ENCODE measurements at regions not wholly inside any gene's neighbourhood (a gene's known extent, or its start where the extent isn't known, plus 50 kb on each side); places are given as distances from the start of the nearest gene placed in this dataset.

DNA sequence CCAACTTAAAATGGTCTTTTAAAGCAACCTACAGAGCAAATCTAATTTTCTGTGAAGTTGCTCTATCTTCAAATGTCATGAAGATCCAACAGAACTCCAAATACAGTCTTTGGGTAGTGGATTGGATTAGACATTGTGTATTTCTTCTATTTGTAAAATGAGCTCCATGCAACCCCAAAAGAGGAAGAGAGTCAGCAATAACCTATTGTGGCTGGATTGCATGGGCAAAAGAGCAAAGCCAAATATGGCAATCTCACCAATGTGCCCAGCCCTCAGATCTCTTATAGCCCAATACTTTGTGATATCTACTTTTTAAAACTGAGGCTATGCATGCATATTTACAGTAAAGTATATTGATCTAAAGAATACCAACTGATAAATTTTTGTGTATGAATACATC, 146.3 kb downstream of the TXNL1 start (continued):
- TF ChIP-seq, protein P1, sequence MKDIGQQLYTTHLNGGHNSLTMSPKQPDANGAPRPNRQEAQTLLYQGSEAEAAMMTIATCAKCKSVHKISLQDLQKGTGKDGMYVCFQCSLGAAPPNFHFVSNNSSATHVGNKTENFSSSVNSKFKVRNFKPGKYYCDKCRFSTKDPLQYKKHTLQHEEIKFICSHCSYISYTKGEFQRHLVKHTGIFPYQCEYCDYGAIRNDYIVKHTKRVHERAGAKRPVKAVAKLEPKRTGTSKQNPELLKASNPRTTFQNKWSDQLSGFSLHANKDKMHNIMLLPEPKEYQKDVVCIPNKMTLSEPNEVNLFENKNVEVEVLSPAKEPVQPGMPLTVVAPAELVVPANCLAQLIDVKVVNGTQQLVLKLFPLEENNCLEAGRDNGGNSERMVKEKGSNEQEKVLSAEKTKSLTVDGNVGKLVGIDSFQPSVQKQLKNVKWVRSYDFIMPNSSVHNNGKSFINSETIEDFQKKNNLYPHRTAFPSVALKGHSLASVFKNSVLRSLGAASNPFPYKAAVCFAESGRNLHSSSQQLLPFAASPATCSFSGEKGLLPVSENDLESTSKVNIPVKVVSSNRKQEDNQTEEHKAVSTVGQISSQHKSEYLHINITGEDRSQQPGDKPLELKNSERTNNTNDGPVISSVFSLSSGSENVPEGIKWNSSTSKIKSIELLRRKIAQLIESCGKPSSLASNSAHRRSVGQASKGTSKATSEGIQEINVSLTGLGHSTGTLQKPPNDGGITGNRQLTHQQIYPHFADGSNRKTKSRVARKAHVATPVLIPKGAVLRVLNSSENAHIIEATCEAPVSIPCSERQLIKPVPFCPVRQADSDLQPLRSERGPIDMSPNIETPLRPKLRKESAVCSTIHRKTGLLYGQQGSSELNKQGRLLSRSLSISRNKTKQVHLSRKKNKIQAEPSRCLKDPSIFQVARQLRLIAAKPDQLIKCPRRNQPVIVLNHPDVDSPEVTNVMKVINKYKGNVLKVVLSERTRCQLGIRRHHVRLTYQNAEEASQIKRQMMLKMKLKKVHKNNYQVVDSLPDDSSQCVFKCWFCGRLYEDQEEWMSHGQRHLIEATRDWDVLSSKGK (CRISPR knock-in tag; IDR thresholded peaks at IDR 0.05) = no peak
- no peak for TF ChIP-seq ZNF695 (CRISPR knock-in tag; IDR thresholded peaks at IDR 0.05)
- no peak for TF ChIP-seq POU5F1 (IDR thresholded peaks at IDR 0.05; ENCODE audit: borderline replicate concordance, low read depth, low read length, partially characterized antibody)
- no peak for TF ChIP-seq RHOXF2B (CRISPR knock-in tag; conservative IDR thresholded peaks at IDR 0.05)
- TF ChIP-seq, protein P2, sequence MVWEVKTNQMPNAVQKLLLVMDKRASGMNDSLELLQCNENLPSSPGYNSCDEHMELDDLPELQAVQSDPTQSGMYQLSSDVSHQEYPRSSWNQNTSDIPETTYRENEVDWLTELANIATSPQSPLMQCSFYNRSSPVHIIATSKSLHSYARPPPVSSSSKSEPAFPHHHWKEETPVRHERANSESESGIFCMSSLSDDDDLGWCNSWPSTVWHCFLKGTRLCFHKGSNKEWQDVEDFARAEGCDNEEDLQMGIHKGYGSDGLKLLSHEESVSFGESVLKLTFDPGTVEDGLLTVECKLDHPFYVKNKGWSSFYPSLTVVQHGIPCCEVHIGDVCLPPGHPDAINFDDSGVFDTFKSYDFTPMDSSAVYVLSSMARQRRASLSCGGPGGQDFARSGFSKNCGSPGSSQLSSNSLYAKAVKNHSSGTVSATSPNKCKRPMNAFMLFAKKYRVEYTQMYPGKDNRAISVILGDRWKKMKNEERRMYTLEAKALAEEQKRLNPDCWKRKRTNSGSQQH (CRISPR knock-in tag; IDR thresholded peaks at IDR 0.05) = no peak

DNA sequence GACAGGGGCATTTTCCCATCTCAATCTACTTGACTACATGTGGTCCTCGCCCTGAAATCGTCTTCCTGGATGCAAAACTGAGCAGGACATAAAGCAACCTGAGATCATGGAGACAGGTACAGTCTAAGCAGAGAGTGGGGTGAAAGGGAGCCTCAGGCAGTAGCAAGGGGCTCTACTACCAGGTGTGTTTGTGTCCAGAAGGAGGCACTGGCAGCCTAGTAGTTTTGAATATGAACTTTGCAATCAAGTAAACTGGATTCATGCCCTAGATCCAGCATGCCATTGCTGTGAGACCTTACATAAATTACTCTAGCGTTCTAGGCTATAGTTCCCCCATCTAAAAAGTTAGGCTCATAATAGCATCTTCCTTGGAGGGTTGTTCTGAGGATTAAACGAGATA, 147.4 kb downstream of the TXNL1 start:
- ChIA-PET POLR2A (interaction anchor here (1.7 kb wide), 1 partner anchor 24 kb away, joined by 4 read pairs; no protein-coding TSS in a partner anchor), CTCF (ENCODE audit: low intra/inter-chr PET ratio) (no interaction called here)
- no peaks in the 10 kb centered on the region for H3K9me3 ChIP-seq (replicated peaks; ENCODE audit: control insufficient read depth, insufficient read depth, low read depth, low read length)
- in situ Hi-C loops (cut with MboI) (no loop called here), intact Hi-C loops (cut with micrococcal nuclease) (no loop called here)
- 0% methylated on average over 4 of the region's 4 CpGs for WGBS (ENCODE audit: insufficient coverage, low coverage, missing lambda C conversion rate)
- BruUV-seq (replicated peaks) = no TSS peak
- H3K9ac ChIP-seq (ENCODE audit: insufficient read depth in 1 of 2, low read depth in 2 of 2, low read length in 2 of 2) = no peak overlapping the region
- H3K36me3 ChIP-seq (ENCODE audit: control insufficient read depth, insufficient read depth, low read length) = no peaks in the 10 kb centered on the region
- no peaks in the 10 kb centered on the region for H3K79me2 ChIP-seq (ENCODE audit: control insufficient read depth, insufficient read depth, low read length)
- H3K9me1 ChIP-seq (ENCODE audit: control insufficient read depth, insufficient read depth, low read length) = no peaks in the 10 kb centered on the region
- no peak overlapping the region for H3K4me2 ChIP-seq (ENCODE audit: insufficient read depth, low read length)
- H3K4me3 ChIP-seq = no peak overlapping the region
- no peaks in the 10 kb centered on the region; a peak in 1 of 5 replicates for H3K4me1 ChIP-seq (replicated peaks in 1 of 2; ENCODE audit: control insufficient read depth in 2 of 2, insufficient read depth in 2 of 2, low read length in 2 of 2)
- no peaks in the 10 kb centered on the region for H4K20me1 ChIP-seq (replicated peaks; ENCODE audit: control insufficient read depth, insufficient read depth, low read length)
- no peak overlapping the region for H2AFZ ChIP-seq (ENCODE audit: low read depth, low read length)
- H3K27me3 ChIP-seq (ENCODE audit: control insufficient read depth in 2 of 2, insufficient read depth in 2 of 2, low read length in 2 of 2) = no peaks in the 10 kb centered on the region
- FAIRE-seq (no peak), ATAC-seq (no peak), DNase-seq (ENCODE audit: extremely low read depth in 1 of 4, low spot score in 3 of 4) (no peak)
- H3K27ac ChIP-seq (ENCODE audit: extremely low read depth, low read depth, low read length) = no peak overlapping the region
- TF ChIP-seq, protein P3, sequence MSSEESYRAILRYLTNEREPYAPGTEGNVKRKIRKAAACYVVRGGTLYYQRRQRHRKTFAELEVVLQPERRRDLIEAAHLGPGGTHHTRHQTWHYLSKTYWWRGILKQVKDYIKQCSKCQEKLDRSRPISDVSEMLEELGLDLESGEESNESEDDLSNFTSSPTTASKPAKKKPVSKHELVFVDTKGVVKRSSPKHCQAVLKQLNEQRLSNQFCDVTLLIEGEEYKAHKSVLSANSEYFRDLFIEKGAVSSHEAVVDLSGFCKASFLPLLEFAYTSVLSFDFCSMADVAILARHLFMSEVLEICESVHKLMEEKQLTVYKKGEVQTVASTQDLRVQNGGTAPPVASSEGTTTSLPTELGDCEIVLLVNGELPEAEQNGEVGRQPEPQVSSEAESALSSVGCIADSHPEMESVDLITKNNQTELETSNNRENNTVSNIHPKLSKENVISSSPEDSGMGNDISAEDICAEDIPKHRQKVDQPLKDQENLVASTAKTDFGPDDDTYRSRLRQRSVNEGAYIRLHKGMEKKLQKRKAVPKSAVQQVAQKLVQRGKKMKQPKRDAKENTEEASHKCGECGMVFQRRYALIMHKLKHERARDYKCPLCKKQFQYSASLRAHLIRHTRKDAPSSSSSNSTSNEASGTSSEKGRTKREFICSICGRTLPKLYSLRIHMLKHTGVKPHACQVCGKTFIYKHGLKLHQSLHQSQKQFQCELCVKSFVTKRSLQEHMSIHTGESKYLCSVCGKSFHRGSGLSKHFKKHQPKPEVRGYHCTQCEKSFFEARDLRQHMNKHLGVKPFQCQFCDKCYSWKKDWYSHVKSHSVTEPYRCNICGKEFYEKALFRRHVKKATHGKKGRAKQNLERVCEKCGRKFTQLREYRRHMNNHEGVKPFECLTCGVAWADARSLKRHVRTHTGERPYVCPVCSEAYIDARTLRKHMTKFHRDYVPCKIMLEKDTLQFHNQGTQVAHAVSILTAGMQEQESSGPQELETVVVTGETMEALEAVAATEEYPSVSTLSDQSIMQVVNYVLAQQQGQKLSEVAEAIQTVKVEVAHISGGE (CRISPR knock-in tag; IDR thresholded peaks at IDR 0.05) = no peak
- TF ChIP-seq, protein P4, sequence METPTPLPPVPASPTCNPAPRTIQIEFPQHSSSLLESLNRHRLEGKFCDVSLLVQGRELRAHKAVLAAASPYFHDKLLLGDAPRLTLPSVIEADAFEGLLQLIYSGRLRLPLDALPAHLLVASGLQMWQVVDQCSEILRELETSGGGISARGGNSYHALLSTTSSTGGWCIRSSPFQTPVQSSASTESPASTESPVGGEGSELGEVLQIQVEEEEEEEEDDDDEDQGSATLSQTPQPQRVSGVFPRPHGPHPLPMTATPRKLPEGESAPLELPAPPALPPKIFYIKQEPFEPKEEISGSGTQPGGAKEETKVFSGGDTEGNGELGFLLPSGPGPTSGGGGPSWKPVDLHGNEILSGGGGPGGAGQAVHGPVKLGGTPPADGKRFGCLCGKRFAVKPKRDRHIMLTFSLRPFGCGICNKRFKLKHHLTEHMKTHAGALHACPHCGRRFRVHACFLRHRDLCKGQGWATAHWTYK (CRISPR knock-in tag; IDR thresholded peaks at IDR 0.05) = no peak
- TF ChIP-seq SLC30A9 (CRISPR knock-in tag; IDR thresholded peaks at IDR 0.05) (no peak), JUNB (CRISPR knock-in tag; conservative IDR thresholded peaks at IDR 0.05) (no peak), HLTF (IDR thresholded peaks at IDR 0.05) (no peak), TAF9B (IDR thresholded peaks at IDR 0.05; ENCODE audit: partially characterized antibody) (no peak), ZNF830 (CRISPR knock-in tag; IDR thresholded peaks at IDR 0.05) (no peak)
